IMR-90 (cell line): ENCODE measurements at regions not wholly inside any gene's neighbourhood (a gene's known extent, or its start where the extent isn't known, plus 50 kb on each side); places are given as distances from the start of the nearest gene placed in this dataset.

Source experiments
- ATAC-seq: fragments of 200-7000 bp; cut with Tn5 transposase; 2 replicates; pipeline ENCODE4 v1.9.1; 2020; ENCODE audit warnings: low read depth, mild to moderate bottlenecking, moderate library complexity
- BruUV-seq: library from RNA; stranded (reverse); fragments of 400-500 nt; replicated peaks from 2 replicates; lab custom pipeline; 2021; lab: Mats Ljungman, UMichigan
- CTCF ChIA-PET: fragments of 300-600 bp; formaldehyde crosslinking; extraction: SDS; loops from one replicate; lab custom pipeline; 2021; ENCODE audit warnings: antibody characterized with exemption; lab: Yijun Ruan, JAX
- POLR2A ChIA-PET: fragments of 300-600 bp; sonication (Branson Sonifier 250); formaldehyde crosslinking; loops from one replicate; lab custom pipeline; 2022; ENCODE audit warnings: antibody characterized with exemption; ENCODE audit not compliant: unreplicated experiment; lab: Charles Lee
- DNase-seq: peaks from one replicate; pipeline ENCODE4 v3.0.0; 2013
- H2AFZ ChIP-seq: replicated peaks from 2 replicates; pipeline ENCODE3; 2013; ENCODE audit warnings: low read length, mild to moderate bottlenecking; ENCODE audit not compliant: poor library complexity
- H2AK5ac ChIP-seq: 2 replicates; pipeline ENCODE4 v1.6.1; 2013; ENCODE audit warnings: low read depth, low read length, inconsistent platforms
- H2AK9ac ChIP-seq: replicated peaks from 2 replicates; pipeline ENCODE3; 2013; ENCODE audit warnings: mild to moderate bottlenecking, low read depth, low read length, moderate library complexity; ENCODE audit not compliant: poor library complexity
- H2BK120ac ChIP-seq: 2 replicates; pipeline ENCODE4 v1.6.1; 2013; ENCODE audit warnings: low read depth, low read length, inconsistent platforms
- H2BK15ac ChIP-seq: 3 replicates; pipeline ENCODE4 v1.6.1; 2013; ENCODE audit warnings: low read depth, low read length, inconsistent platforms
- H2BK20ac ChIP-seq: 2 replicates; pipeline ENCODE4 v1.6.1; 2013; ENCODE audit warnings: low read depth, mild to moderate bottlenecking, inconsistent platforms, low read length, moderate library complexity
- H2BK5ac ChIP-seq: 2 replicates; pipeline ENCODE4 v1.6.1; 2013; ENCODE audit warnings: mild to moderate bottlenecking, low read depth, low read length, inconsistent platforms; ENCODE audit not compliant: poor library complexity, severe bottlenecking
- H3K14ac ChIP-seq: replicated peaks from 2 replicates; pipeline ENCODE4 v1.6.1; 2013; ENCODE audit warnings: low read depth, low read length, inconsistent platforms
- H3K18ac ChIP-seq: 2 replicates; pipeline ENCODE4 v1.6.1; 2013; ENCODE audit warnings: low read depth, low read length, control low read depth
- H3K23ac ChIP-seq: 2 replicates; pipeline ENCODE4 v1.6.1; 2013; ENCODE audit warnings: low read depth, low read length, inconsistent platforms
- H3K27ac ChIP-seq: 2 replicates; pipeline ENCODE4 v1.5.1; 2013; ENCODE audit warnings: mild to moderate bottlenecking, control low read depth, low read length; ENCODE audit not compliant: insufficient read depth
- H3K27me3 ChIP-seq: 2 replicates; pipeline ENCODE4 v1.6.1; 2013; ENCODE audit warnings: low read length; ENCODE audit not compliant: control insufficient read depth, insufficient read depth
- H3K36me3 ChIP-seq: 2 replicates; pipeline ENCODE4 v1.6.1; 2013; ENCODE audit warnings: low read length, mixed read lengths; ENCODE audit not compliant: control insufficient read depth, insufficient read depth
- H3K4ac ChIP-seq: 2 replicates; pipeline ENCODE4 v1.6.1; 2013; ENCODE audit warnings: low read depth, low read length, inconsistent platforms
- H3K4me1 ChIP-seq: 2 replicates; pipeline ENCODE4 v1.6.1; 2013; ENCODE audit warnings: low read length, mixed read lengths; ENCODE audit not compliant: control insufficient read depth, insufficient read depth
- H3K4me2 ChIP-seq: 2 replicates; pipeline ENCODE4 v1.6.1; 2013; ENCODE audit warnings: low read depth, mild to moderate bottlenecking, control low read depth, low read length, moderate library complexity
- H3K4me3 ChIP-seq: 2 replicates; pipeline ENCODE4 v1.5.1; 2013; ENCODE audit warnings: low read depth, mild to moderate bottlenecking, control low read depth, low read length, moderate library complexity; ENCODE audit not compliant: insufficient read depth
- H3K56ac ChIP-seq: 2 replicates; pipeline ENCODE4 v1.6.1; 2013; ENCODE audit warnings: low read length, inconsistent platforms; ENCODE audit not compliant: insufficient read depth; ENCODE audit errors: extremely low read depth
- H3K79me1 ChIP-seq, 2 experiments: 2 replicates each; pipeline ENCODE4 v1.6.1; 2013; ENCODE audit warnings: low read length in 2 of 2, inconsistent platforms in 1 of 2, low read depth in 1 of 2
- H3K9ac ChIP-seq: 2 replicates; pipeline ENCODE4 v1.6.1; 2013; ENCODE audit warnings: low read depth, low read length, control low read depth
- H3K9me1 ChIP-seq: 2 replicates; pipeline ENCODE4 v1.6.1; 2013; ENCODE audit warnings: low read length, inconsistent platforms; ENCODE audit not compliant: insufficient read depth
- H3K9me3 ChIP-seq: 2 replicates; pipeline ENCODE4 v1.6.1; 2013; ENCODE audit warnings: low read length; ENCODE audit not compliant: control insufficient read depth, insufficient read depth
- H4K20me1 ChIP-seq: 2 replicates; pipeline ENCODE4 v1.6.1; 2013; ENCODE audit warnings: low read length, inconsistent platforms; ENCODE audit not compliant: insufficient read depth
- H4K5ac ChIP-seq: 2 replicates; pipeline ENCODE4 v1.6.1; 2013; ENCODE audit warnings: mild to moderate bottlenecking, low read depth, low read length, control low read depth
- H4K8ac ChIP-seq, 2 experiments: 2 replicates each; pipeline ENCODE4 v1.6.1; 2013; ENCODE audit warnings: low read depth in 2 of 2, low read length in 2 of 2, control low read depth in 1 of 2, inconsistent platforms in 1 of 2
- H4K91ac ChIP-seq: 2 replicates; pipeline ENCODE4 v1.6.1; 2013; ENCODE audit warnings: low read depth, low read length, inconsistent platforms; ENCODE audit not compliant: insufficient read depth
- ELK1 ChIP-seq: fragments of 150-350 bp; IDR thresholded peaks from 2 replicates; pipeline ENCODE4 v1.6.1; 2016; ENCODE audit warnings: low read depth, mild to moderate bottlenecking, low read length, moderate library complexity, borderline replicate concordance
- WGBS, 2 experiments: methylation state at CpG; one replicate each; pipeline versions ENCODE4 v1.1.5 to v1.1.7; 2013; ENCODE audit warnings: missing lambda C conversion rate in 2 of 2; ENCODE audit not compliant: insufficient read length in 1 of 2; ENCODE audit errors: extremely low coverage in 2 of 2; 5-methylcytosine and 5-hydroxymethylcytosine counted together
- dilution Hi-C: fragments of 300-500 bp; cut with HindIII; formaldehyde crosslinking; loops from one replicate; pipeline ENCODE4 v1.14.3; 2018; ENCODE audit warnings: low sequenced_read_pairs; ENCODE audit not compliant: unreplicated experiment
- in situ Hi-C: fragments of 300-500 bp; cut with MboI; formaldehyde crosslinking; loops from 3 replicates; pipeline ENCODE4 v1.14.3; 2019; ENCODE audit warnings: low sequenced_read_pairs, inconsistent platforms, mixed read lengths
- intact Hi-C: fragments of 100-400 bp; cut with micrococcal nuclease; formaldehyde crosslinking; loops from 2 replicates; pipeline ENCODE4 v1.10.0; 2022

- DNase-seq (no peak), ATAC-seq (no peak)
- Histone ChIP-seq H3K18ac (no peak overlapping the region; the same call in 1 of the 2 replicates), H3K9ac (no peak overlapping the region), H3K9me3 (no peaks in the 10 kb centered on the region), H4K20me1 (no peaks in the 10 kb centered on the region), H2AFZ (no peak overlapping the region), H3K9me1 (peaks cover 14% of the 10 kb centered on the region), H2BK5ac (no peak overlapping the region), H2BK15ac (no peak overlapping the region), H3K4me1 (peaks cover 26% of the 10 kb centered on the region), H3K4ac (no peak overlapping the region), H3K23ac (no peak overlapping the region), H3K4me2 (no peak overlapping the region), H3K4me3 (no peak overlapping the region), H3K14ac (no peak overlapping the region), H4K8ac (no peak overlapping the region), H3K36me3 (no peaks in the 10 kb centered on the region), H3K79me1 (no peaks in the 10 kb centered on the region), H2AK5ac (no peak overlapping the region), H3K56ac (no peak overlapping the region), H2AK9ac (no peak overlapping the region), H3K27me3 (peaks cover 3% of the 10 kb centered on the region), H2BK20ac (no peak overlapping the region), H3K27ac (no peak overlapping the region), H2BK120ac (no peak overlapping the region), H4K91ac (no peak overlapping the region), H4K5ac (no peak overlapping the region; the same call in 1 of the 2 replicates)
- no peak for TF ChIP-seq ELK1
- in situ Hi-C loops: no loop called here
- CTCF ChIA-PET: no interaction called here
- intact Hi-C loops: no loop called here
- no TSS peak for BruUV-seq
- POLR2A ChIA-PET: no interaction called here
- WGBS, 2 experiments: no CpG with 5 or more reads among the region's 8 CpGs
- dilution Hi-C loops: no loop called here
Observed at GRCh38 chr2:41940060-41940744, 107.6 kb upstream of the PKDCC start.
